WTC11 (cell line): ENCODE measurements at regions not wholly inside any gene's neighbourhood (a gene's known extent, or its start where the extent isn't known, plus 50 kb on each side); places are given as distances from the start of the nearest gene placed in this dataset.

Experiments used
- ATF1 ChIP-seq: sonication (generic); formaldehyde crosslinking; IDR thresholded peaks from 2 replicates; pipeline ENCODE4 v1.8.1; 2023; ENCODE audit warnings: mild to moderate bottlenecking, moderate library complexity, missing genetic modification reagents
- CBFB ChIP-seq: sonication (generic); formaldehyde crosslinking; IDR thresholded peaks from 2 replicates; pipeline ENCODE4 v1.8.1; 2022; ENCODE audit warnings: mild to moderate bottlenecking, low read depth, missing genetic modification reagents
- CTCF ChIP-seq: fragments of 200-600 bp; IDR thresholded peaks from 2 replicates; pipeline ENCODE4 v1.8.0; 2022; ENCODE audit warnings: antibody characterized with exemption
- E2F4 ChIP-seq: sonication (generic); formaldehyde crosslinking; IDR thresholded peaks from 2 replicates; pipeline ENCODE4 v1.8.1; 2022; ENCODE audit warnings: low read depth, mild to moderate bottlenecking, moderate library complexity, missing genetic modification reagents, borderline replicate concordance
- ELF4 ChIP-seq: sonication (generic); formaldehyde crosslinking; IDR thresholded peaks from 2 replicates; pipeline ENCODE4 v1.8.1; 2022; ENCODE audit warnings: low read depth, mild to moderate bottlenecking, moderate library complexity, missing genetic modification reagents
- HMGXB4 ChIP-seq: sonication (generic); formaldehyde crosslinking; IDR thresholded peaks from 2 replicates; pipeline ENCODE4 v1.8.1; 2023; ENCODE audit warnings: mild to moderate bottlenecking, moderate library complexity, missing genetic modification reagents
- IRF1 ChIP-seq: sonication (generic); formaldehyde crosslinking; IDR thresholded peaks from 2 replicates; pipeline ENCODE4 v1.8.0; 2023; ENCODE audit warnings: missing genetic modification reagents
- MAX ChIP-seq: sonication (generic); formaldehyde crosslinking; IDR thresholded peaks from 2 replicates; pipeline ENCODE4 v1.8.0; 2022; ENCODE audit warnings: mild to moderate bottlenecking, missing genetic modification reagents
- MLX ChIP-seq: sonication (generic); formaldehyde crosslinking; IDR thresholded peaks from 2 replicates; pipeline ENCODE4 v1.8.1; 2023; ENCODE audit warnings: mild to moderate bottlenecking, missing genetic modification reagents, moderate library complexity
- SMAD3 ChIP-seq: sonication (generic); formaldehyde crosslinking; IDR thresholded peaks from 2 replicates; pipeline ENCODE4 v1.8.0; 2022; ENCODE audit warnings: missing genetic modification reagents, mild to moderate bottlenecking, borderline replicate concordance
- TCF7 ChIP-seq: sonication (generic); formaldehyde crosslinking; IDR thresholded peaks from 2 replicates; pipeline ENCODE4 v1.8.0; 2022; ENCODE audit warnings: mild to moderate bottlenecking, low read depth, missing genetic modification reagents, moderate library complexity

- TF ChIP-seq MAX (CRISPR knock-in tag) (no peak), HMGXB4 (CRISPR knock-in tag) (no peak), CTCF (no peak), E2F4 (CRISPR knock-in tag) (no peak), CBFB (no peak), ELF4 (CRISPR knock-in tag) (no peak), IRF1 (CRISPR knock-in tag) (no peak), ATF1 (CRISPR knock-in tag) (no peak), SMAD3 (CRISPR knock-in tag) (no peak), MLX (no peak), TCF7 (no peak)
Measured at GRCh38 chr2:187749804-187750431, 195.7 kb upstream of the TFPI start.
